Ureter (tissue), 1 donor: ENCODE measurements at regions not wholly inside any gene's neighbourhood (a gene's known extent, or its start where the extent isn't known, plus 50 kb on each side); places are given as distances from the start of the nearest gene placed in this dataset.
"Not testable (repeated sequence)": the region's sequence is repeated elsewhere in the genome, so short reads cannot be mapped to it uniquely, and the experiment has no call there.

ENCODE experiments used
- DNase-seq: peaks from one replicate; pipeline ENCODE4 v3.0.0-alpha.2; 2020; ENCODE audit warnings: low spot score
- donor health status: DM: yes; HTN: yes; CAD: no.

DNA sequence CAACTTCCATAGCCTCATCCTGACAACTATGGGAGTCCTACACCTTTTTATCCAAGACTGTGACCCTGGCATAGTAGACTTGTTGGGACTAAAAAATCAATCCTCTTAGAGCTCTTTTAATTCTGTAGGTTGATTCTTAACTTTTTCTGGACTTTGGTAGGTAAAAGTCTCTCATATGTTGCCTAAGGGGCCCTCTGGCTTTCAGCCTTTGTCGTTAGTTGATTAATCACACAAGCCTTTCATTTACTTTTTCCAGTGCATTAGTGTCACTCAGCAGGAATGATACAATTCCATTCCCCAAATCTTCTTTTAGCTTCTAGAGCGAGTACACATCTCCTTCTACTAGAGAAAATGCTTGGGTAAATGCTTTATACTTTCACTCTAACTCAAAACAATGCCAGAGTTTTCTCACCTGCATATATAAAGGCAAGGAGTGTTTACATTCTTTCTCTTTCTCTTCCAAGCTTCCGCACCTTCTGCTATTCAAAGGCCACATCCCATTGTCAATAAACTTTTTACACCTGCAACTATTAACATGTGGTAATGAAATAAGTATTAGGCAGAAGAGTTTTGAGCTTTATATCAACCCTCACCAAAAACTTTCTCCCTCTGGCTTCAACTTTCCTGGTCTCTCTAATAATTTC, 516.6 kb downstream of the FAM181B start:
- DNase-seq: no peak

- DNase-seq: no peak
These were observed 523.7 kb downstream of the FAM181B start for GRCh38 chr11:82210011-82210410.

DNA sequence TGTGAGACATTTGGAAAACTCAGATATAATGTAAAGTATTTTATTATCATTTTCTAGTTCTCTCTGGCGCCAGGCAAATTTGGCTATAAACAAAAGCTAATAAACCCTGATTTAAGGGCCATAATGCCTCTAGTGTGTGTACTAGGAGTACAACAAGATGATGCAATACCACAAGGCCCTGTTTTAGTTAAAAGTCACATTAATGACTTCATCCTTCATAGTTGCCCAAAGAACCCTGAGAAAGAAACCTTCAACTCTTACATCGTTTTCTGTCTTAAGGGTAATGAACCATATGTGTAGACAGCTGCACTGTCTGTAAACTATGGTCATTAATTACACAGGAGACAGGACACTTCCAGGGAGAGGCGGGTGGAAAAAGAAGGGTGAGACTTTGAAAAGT, 538.4 kb downstream of the FAM181B start:
- DNase-seq: no peak

GRCh38 chr11:82194521-82194920, 539.1 kb downstream of the FAM181B start:
- DNase-seq: no peak

- no peak for DNase-seq
These were observed 542.0 kb downstream of the FAM181B start for GRCh38 chr11:82191695-82192094.

DNA sequence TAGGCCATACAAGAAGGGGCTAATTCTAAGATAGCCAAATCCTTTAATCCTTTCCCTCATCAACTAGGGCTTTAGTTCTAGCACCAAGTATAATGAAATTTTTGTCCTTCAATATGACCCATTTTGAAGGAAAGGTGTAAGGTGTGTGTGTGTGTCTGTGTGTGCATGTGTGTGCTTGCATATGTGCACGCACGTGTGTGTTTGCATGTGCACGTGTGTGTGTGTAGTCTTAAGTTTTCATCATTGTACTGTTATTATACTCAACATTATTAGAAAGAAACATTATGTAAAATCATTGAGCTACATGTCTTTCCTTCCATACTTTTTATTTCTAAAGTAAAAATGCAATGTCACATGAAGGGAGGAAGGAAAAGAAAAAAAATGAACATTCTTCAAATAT, 547.7 kb downstream of the FAM181B start:
- DNase-seq: no peak

GRCh38 chr11:82184966-82185365, 548.7 kb downstream of the FAM181B start:
- no peak for DNase-seq

DNA sequence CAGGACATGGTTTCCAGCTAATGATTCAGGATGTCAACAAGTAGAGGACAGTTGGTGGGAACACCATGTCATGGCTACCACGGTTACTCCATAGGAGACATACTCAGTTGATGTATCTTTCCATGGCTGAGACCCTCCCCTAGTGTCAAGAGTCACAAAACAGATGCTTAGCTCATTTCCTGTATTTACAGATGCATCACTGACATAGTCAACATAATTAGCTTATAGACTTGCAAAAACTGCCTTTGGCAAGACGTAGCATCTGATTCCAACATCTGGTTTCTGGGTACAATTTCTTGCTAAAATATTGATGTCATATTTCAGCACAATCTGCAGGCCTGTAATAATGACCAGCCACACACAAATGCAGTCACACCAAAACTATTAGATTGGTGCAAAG, 550.3 kb downstream of the FAM181B start:
- no peak for DNase-seq

DNA sequence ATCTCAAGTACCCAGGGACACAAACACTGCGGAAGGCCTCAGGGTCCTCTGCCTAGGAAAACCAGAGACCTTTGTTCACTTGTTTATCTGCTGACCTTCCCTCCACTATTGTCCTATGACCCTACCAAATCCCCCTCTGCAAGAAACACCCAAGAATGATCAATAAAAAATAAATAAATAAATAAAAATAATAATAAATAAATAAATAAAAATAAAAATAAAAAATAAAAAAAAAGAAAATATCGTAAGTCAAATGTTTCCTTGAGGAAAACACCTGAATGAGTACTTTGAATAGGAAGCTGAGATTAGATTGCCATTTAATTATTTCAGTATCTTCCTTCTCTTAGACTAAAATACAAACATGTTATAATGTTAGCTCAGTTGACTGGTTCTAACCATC, 551.0 kb downstream of the FAM181B start:
- DNase-seq: not testable (repeated sequence)

- DNase-seq: not testable (repeated sequence)
These were observed 551.9 kb downstream of the FAM181B start for GRCh38 chr11:82181796-82182195.

- no peak for DNase-seq
These were observed 556.7 kb downstream of the FAM181B start for GRCh38 chr11:82176945-82177344.

GRCh38 chr11:82176365-82176764, 557.3 kb downstream of the FAM181B start:
- DNase-seq: no peak

GRCh38 chr11:82174610-82175009, 559.1 kb downstream of the FAM181B start:
- DNase-seq: no peak

GRCh38 chr11:82146789-82147188, 586.9 kb downstream of the FAM181B start:
- no peak for DNase-seq

- DNase-seq: no peak
These were observed 614.7 kb downstream of the FAM181B start for GRCh38 chr11:82118946-82119345.

GRCh38 chr11:82117362-82117761, 616.3 kb downstream of the FAM181B start:
- no peak for DNase-seq

DNA sequence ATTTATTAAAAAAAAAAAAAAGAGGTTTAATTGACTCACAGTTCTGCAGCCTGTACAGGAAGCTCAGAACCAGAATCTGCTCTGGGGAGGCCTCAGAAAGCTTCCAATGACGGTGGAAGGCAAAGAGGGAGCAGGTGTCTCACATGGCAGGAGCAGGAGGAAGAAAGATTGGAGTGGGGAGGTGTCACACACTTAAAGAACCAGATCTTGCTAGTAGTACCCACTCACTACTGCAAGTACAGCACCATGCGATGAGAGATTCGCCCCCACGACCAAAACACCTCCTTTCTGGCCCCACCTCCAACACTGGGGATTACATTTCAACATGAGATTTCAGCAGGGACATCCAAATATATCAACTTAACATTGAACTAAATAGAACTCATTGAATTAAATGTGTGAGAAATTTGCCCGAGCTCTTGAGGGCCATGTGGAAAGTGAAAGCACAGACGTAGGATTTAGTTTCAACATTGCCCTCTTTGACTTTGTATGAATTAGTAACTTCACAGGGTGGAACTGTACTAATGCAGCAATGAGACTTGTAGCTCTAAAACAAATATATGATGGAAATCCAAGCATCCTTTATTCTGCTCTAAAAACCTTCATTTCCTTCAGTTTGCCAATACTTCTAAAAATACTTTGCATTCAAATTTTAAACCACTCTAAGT, 628.2 kb downstream of the FAM181B start:
- no peak for DNase-seq

GRCh38 chr11:82092904-82093303, 640.8 kb downstream of the FAM181B start:
- DNase-seq: no peak

DNA sequence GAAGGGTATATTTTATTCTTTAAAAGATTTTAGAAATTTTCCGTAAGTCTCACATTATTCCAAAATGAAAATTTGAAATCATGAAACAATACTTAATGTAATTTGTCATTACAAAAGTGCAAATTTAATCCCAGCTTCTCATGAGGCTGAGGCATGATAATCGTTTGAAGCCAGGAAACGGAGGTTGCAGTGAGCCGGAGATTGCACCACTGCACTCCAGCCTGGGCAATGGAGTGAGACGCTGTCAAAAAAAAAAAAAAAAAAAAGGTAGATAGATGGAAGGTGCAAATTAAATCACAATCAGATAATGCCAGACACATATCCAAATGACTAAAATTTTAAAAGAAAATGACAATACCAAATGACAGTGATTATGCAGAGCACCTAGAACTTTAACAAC, 644.2 kb downstream of the FAM181B start:
- DNase-seq: no peak

- DNase-seq: no peak
These were observed 648.2 kb downstream of the FAM181B start for GRCh38 chr11:82085493-82085892.

DNA sequence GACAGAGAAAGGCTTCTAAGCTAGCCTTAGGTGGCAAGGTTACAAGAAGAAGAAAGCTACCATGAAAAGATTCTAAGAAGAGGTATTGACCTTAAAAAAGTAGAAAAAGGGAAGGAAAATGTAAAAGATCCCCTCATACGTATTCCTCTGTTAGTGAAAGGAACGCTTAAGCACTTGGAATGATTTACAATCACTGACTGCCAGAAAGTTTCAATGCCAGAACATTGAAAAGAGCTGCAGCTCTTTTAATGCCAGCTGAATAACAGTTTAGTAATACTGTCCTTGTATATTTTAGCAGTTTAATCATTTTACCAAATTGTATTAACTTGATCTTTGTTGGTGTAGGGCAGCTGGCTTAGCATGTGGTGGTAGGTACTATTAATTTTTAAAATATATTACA, 650.7 kb downstream of the FAM181B start:
- no peak for DNase-seq

- no peak for DNase-seq
These were observed 653.5 kb downstream of the FAM181B start for GRCh38 chr11:82080160-82080559.

- no peak for DNase-seq
These were observed 657.5 kb downstream of the FAM181B start for GRCh38 chr11:82076126-82076525.

- DNase-seq: no peak
These were observed 674.2 kb downstream of the FAM181B start for GRCh38 chr11:82059505-82059904.
